ENCODE measurements at regions not wholly inside any gene's neighbourhood (a gene's known extent, or its start where the extent isn't known, plus 50 kb on each side); places are given as distances from the start of the nearest gene placed in this dataset.

DNA sequence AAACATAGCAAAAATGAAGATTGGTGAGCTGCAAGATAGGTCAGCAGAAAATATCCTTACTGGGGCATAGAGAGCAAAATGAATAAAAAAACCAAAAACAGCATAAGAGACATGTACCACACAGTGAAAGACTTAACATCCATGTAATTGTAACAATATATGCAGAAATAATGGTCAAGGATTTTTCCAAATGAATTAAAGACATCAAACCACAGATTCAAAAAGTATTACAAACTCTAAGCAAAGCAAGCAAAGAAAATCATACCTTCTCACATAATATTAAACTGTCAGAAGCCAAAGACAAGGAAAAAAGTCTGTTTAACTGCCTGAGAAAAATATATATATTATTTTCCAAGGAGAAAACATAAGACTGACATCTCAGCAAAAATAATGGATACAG is 111.3 kb downstream of the MIS18A start:
- Mint-ChIP-seq H3K9me3 (no peaks in the 10 kb centered on the region), H3K27me3 (peaks cover 45% of the 10 kb centered on the region), H3K27ac (no peak overlapping the region), H3K4me3 (no peak overlapping the region), H3K4me1 (no peaks in the 10 kb centered on the region), H3K36me3 (ENCODE audit: low read depth) (no peaks in the 10 kb centered on the region)
- no peak for ATAC-seq (replicated peaks)

GRCh38 chr21:32163386-32163785 is 115.5 kb downstream of the MIS18A start:
- Mint-ChIP-seq H3K4me3 (no peak overlapping the region), H3K27ac (no peak overlapping the region), H3K9me3 (no peaks in the 10 kb centered on the region), H3K36me3 (ENCODE audit: low read depth) (no peaks in the 10 kb centered on the region), H3K4me1 (no peaks in the 10 kb centered on the region), H3K27me3 (peaks cover 31% of the 10 kb centered on the region)
- ATAC-seq (replicated peaks), result no peak

DNA sequence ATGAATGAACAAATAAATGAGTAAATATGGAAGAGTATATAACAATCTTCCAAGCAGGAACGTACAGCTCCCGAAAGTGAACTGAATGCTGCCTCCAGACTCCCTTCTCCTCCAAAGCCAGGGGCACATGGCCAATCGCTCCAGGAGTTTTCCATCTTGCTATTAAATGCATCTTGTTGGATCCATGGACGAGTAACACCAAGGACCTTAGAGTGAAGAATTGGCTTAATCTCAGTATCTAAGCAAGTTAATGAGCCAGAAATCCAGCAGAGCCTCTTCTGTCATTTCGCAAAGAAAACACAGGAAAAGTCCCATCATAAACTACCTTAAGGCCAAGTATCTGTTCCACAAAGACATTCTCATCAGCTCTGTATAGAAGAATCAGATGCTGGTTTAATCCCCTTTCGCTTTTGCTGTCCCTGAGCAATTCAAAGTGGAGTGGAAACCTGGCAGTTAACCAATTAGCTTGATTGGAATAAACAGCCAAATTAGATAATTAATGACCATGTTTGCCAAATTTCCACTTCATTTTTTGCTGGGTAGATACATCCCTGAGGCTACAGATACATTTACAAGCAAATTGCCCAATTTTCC is 116.0 kb downstream of the MIS18A start:
- Mint-ChIP-seq H3K9me3 (no peaks in the 10 kb centered on the region), H3K4me1 (no peaks in the 10 kb centered on the region), H3K36me3 (ENCODE audit: low read depth) (no peaks in the 10 kb centered on the region), H3K27ac (no peak overlapping the region), H3K4me3 (no peak overlapping the region), H3K27me3 (peaks cover 27% of the 10 kb centered on the region)
- ATAC-seq (replicated peaks), result no peak

GRCh38 chr21:32155226-32155625 is 123.6 kb downstream of the MIS18A start:
- Mint-ChIP-seq H3K36me3 (ENCODE audit: low read depth) (no peaks in the 10 kb centered on the region), H3K4me3 (no peak overlapping the region), H3K27me3 (peaks cover 11% of the 10 kb centered on the region), H3K4me1 (no peaks in the 10 kb centered on the region), H3K9me3 (no peaks in the 10 kb centered on the region), H3K27ac (no peak overlapping the region)
- ATAC-seq (replicated peaks), result no peak

DNA sequence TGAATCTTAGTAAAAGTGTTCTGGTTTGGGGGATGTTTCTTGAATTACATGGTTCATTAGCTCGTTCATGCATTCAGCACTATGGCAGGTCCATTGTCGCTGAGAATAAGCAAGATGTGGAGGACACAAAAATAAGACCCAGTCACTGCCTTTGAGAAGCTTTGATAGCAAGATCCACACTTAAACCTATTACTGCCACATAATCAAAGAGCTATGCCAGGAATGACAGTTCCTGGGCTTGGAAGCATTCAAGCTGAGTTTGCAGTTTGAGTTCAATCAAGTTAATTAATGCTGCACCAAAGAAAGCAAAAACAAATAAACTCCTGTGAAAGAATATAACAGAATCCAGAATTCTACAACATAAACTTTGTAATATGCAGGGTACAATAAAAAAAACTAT is 131.8 kb downstream of the MIS18A start:
- H3K36me3 Mint-ChIP-seq (ENCODE audit: low read depth), result no peaks in the 10 kb centered on the region
- no peak for ATAC-seq (replicated peaks)
- H3K27me3 Mint-ChIP-seq, result peaks cover 9% of the 10 kb centered on the region
- H3K4me3 Mint-ChIP-seq, result no peak overlapping the region
- no peaks in the 10 kb centered on the region for H3K9me3 Mint-ChIP-seq
- no peak overlapping the region for H3K27ac Mint-ChIP-seq
- H3K4me1 Mint-ChIP-seq, result no peaks in the 10 kb centered on the region

DNA sequence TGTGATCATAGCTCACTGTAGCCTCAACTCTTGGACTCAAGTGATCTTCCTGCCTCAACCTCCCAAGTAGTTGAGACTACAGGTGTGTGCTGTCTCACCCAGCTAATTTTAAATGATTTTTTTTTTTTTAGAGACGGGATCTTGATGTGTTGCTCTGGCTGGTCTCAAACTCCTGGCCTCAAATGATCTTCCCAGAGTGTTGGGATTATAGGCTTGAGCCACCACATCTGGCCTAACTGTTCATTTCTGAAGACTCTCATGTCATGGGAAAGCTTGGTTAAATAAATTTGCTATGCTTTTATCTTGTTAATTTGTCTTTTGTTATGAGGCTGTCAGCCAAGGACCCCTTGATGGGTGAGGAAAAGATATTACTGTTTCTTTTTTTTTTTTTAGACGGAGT is 134.0 kb downstream of the MIS18A start:
- Mint-ChIP-seq H3K27me3 (peaks cover 9% of the 10 kb centered on the region), H3K27ac (no peak overlapping the region)

DNA sequence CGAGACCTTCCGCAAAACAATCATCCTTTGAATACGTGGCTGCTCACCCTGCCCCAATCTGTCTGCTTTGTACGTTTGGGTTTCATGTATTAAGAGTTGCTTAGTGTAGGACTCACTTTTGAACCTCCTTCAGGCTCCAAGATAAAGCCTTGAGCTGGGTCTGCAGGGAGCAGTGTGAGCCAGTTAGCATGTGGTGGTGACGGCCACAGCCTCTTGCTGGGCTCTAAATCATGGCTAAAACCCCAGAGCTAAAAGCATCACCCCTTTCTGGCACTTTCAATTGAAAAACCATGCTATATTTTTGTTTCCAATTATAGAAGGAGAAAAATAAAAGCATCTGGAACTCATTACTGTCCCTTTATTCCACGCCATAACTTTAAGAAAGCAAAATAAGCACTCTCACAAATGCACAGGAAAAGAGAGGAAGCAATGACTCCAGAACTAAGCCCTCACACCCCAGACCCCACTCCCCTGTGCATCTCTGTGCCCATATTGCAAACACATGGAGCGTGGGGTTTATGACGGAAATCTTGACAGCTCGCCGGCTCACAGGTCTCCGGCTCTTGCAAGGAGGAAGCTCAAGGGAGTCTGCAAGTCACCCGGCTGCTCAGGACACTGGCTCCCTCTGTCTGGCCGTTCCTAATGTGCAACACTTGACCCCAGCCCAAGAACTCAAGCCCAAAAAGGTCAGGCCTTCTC is 135.5 kb downstream of the MIS18A start:
- Mint-ChIP-seq H3K9me3 (no peaks in the 10 kb centered on the region), H3K27me3 (peaks cover 9% of the 10 kb centered on the region), H3K4me3 (no peak overlapping the region), H3K4me1 (no peaks in the 10 kb centered on the region), H3K36me3 (ENCODE audit: low read depth) (no peaks in the 10 kb centered on the region), H3K27ac (no peak overlapping the region)
- no peak for ATAC-seq (replicated peaks)

More for the DNA sequence above, 134.0 kb downstream of the MIS18A start:
- no peak for ATAC-seq (replicated peaks)
- Mint-ChIP-seq H3K36me3 (ENCODE audit: low read depth) (no peaks in the 10 kb centered on the region), H3K4me3 (no peak overlapping the region), H3K4me1 (no peaks in the 10 kb centered on the region), H3K9me3 (no peaks in the 10 kb centered on the region)

DNA sequence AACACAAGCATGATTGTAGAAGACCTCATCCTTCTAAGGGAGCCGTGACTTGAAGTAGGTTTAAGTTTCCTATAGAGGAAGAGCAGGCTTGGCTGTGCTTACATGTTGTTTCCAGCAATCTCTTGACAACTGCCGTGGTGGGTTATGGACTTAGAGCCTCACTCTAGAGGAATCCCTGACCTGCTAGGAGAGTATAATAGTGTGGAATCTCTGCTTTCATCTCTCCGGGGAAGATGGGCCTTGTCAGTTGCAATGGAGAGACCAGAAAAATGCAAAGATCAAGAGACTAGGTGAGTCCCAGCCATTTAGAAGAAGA is 137.6 kb downstream of the MIS18A start:
- Mint-ChIP-seq H3K9me3 (no peaks in the 10 kb centered on the region), H3K4me3 (no peak overlapping the region), H3K36me3 (ENCODE audit: low read depth) (no peaks in the 10 kb centered on the region), H3K27ac (no peak overlapping the region), H3K4me1 (no peaks in the 10 kb centered on the region), H3K27me3 (peaks cover 9% of the 10 kb centered on the region)
- ATAC-seq (replicated peaks), result no peak

DNA sequence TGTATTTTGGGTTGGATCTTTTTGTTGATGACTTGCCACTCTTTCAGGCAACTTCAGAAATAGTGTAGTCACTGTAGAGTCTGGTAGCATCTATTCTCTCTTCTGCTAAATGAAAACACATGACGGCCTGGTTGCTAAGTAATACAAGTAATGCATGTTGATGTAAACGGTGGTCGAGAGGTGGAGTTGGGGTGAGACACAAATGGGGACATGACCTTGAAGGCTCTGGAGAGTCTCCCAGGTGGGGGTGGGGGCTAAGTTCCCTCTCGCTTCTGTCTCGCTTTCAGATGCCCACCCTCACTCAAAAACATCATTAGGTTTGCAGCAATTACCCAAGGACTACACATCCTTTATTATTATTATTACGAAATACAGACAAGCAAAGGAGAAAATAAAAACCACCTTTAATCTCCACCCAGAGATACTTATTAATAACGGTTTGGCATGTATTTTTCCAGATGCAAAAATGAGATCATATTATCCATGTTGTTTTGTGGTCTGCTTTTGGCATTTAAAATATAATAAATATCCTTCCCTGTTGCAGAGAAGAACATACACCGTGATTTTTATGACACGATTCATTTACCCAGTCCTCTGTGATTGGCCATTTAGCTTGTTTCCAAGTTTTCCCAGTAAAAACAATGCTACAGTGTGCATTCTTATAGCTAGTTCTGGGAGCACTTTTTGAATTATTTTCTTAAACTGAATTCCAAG is 138.1 kb downstream of the MIS18A start:
- no peaks in the 10 kb centered on the region for H3K36me3 Mint-ChIP-seq (ENCODE audit: low read depth)
- peaks cover 12% of the 10 kb centered on the region for H3K27me3 Mint-ChIP-seq
- no peaks in the 10 kb centered on the region for H3K9me3 Mint-ChIP-seq
- no peak for ATAC-seq (replicated peaks)
- H3K4me3 Mint-ChIP-seq, result no peak overlapping the region
- H3K4me1 Mint-ChIP-seq, result no peaks in the 10 kb centered on the region
- no peak overlapping the region for H3K27ac Mint-ChIP-seq

- Mint-ChIP-seq H3K36me3 (ENCODE audit: low read depth) (no peaks in the 10 kb centered on the region), H3K4me3 (no peak overlapping the region), H3K4me1 (no peaks in the 10 kb centered on the region), H3K27me3 (peaks cover 12% of the 10 kb centered on the region), H3K9me3 (no peaks in the 10 kb centered on the region), H3K27ac (no peak overlapping the region)
- ATAC-seq (replicated peaks), result no peak
Measured at GRCh38 chr21:32140151-32140550, 138.7 kb downstream of the MIS18A start.

GRCh38 chr21:32138658-32139057 is 140.2 kb downstream of the MIS18A start:
- Mint-ChIP-seq H3K27ac (no peak overlapping the region), H3K4me3 (no peak overlapping the region), H3K9me3 (no peaks in the 10 kb centered on the region), H3K36me3 (ENCODE audit: low read depth) (no peaks in the 10 kb centered on the region), H3K27me3 (peaks cover 7% of the 10 kb centered on the region), H3K4me1 (no peaks in the 10 kb centered on the region)
- ATAC-seq (replicated peaks), result no peak

DNA sequence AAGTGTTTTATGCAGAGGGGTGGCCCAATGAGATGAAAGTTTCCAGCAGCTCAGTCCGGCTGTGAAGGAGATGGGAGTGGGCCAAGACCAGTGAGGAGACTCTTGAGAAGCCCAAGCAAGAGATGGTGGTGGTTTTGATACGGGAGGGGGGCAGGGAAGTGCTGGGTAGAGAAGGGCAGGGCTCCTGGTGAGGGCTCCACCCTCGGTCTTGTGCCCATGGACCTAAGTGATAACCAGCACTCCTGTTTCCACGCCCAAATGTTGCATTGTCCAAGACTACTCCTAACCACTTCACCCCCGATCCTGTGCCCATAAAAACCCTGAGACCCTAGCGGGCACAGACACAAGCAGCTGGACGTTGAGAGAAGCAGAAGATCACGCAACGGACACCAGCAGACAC is 140.9 kb downstream of the MIS18A start:
- Mint-ChIP-seq H3K27me3 (peaks cover 11% of the 10 kb centered on the region), H3K4me3 (no peak overlapping the region), H3K27ac (no peak overlapping the region), H3K36me3 (ENCODE audit: low read depth) (no peaks in the 10 kb centered on the region), H3K9me3 (no peaks in the 10 kb centered on the region), H3K4me1 (no peaks in the 10 kb centered on the region)
- no peak for ATAC-seq (replicated peaks)

GRCh38 chr21:32137266-32137665 is 141.6 kb downstream of the MIS18A start:
- peaks cover 11% of the 10 kb centered on the region for H3K27me3 Mint-ChIP-seq
- no peak for ATAC-seq (replicated peaks)
- no peaks in the 10 kb centered on the region for H3K36me3 Mint-ChIP-seq (ENCODE audit: low read depth)
- no peaks in the 10 kb centered on the region for H3K9me3 Mint-ChIP-seq
- H3K27ac Mint-ChIP-seq, result no peak overlapping the region
- H3K4me1 Mint-ChIP-seq, result no peaks in the 10 kb centered on the region
- no peak overlapping the region for H3K4me3 Mint-ChIP-seq

GRCh38 chr21:32136546-32136945 is 142.3 kb downstream of the MIS18A start:
- Mint-ChIP-seq H3K9me3 (no peaks in the 10 kb centered on the region), H3K36me3 (ENCODE audit: low read depth) (no peaks in the 10 kb centered on the region), H3K27me3 (peaks cover 11% of the 10 kb centered on the region), H3K4me1 (no peaks in the 10 kb centered on the region), H3K27ac (no peak overlapping the region), H3K4me3 (no peak overlapping the region)
- ATAC-seq (replicated peaks), result no peak

All from activated T-helper 17 cell treated with anti-CD3 and anti-CD28 coated beads, Interleukin-2, amount 50 U/mL, for 72 hours (primary cell).